Activated CD4-positive, alpha-beta memory T cell treated with anti-CD3 and anti-CD28 coated beads, Interleukin-2, amount 10 ng/mL, durations not matched to agents 7 days and 5 days (primary cell): ENCODE measurements at regions not wholly inside any gene's neighbourhood (a gene's known extent, or its start where the extent isn't known, plus 50 kb on each side); places are given as distances from the start of the nearest gene placed in this dataset.
"Not testable (repeated sequence)": the region's sequence is repeated elsewhere in the genome, so short reads cannot be mapped to it uniquely, and the experiment has no call there.

ENCODE experiments used
- CTCF ChIA-PET: fragments of 350-600 bp; sonication (Branson Sonifier 250); formaldehyde crosslinking; loops from one replicate; lab custom pipeline; 2021; ENCODE audit warnings: antibody characterized with exemption, inconsistent platforms; lab: Charles Lee
- POLR2A ChIA-PET: fragments of 350-600 bp; sonication (Branson Sonifier 250); formaldehyde crosslinking; loops from one replicate; lab custom pipeline; 2021; ENCODE audit warnings: antibody characterized with exemption; lab: Charles Lee
- DNase-seq: peaks from one replicate; pipeline ENCODE4 v3.0.0-alpha.2; 2020
- H3K27ac Mint-ChIP-seq: one replicate; pipeline ENCODE4 v1.8.0; 2021; ENCODE audit warnings: mild to moderate bottlenecking, mixed read lengths
- H3K27me3 Mint-ChIP-seq: one replicate; pipeline ENCODE4 v1.8.0; 2021; ENCODE audit warnings: mixed read lengths
- H3K36me3 Mint-ChIP-seq: one replicate; pipeline ENCODE4 v1.8.0; 2021; ENCODE audit warnings: low read depth, mixed read lengths
- H3K4me1 Mint-ChIP-seq: one replicate; pipeline ENCODE4 v1.8.0; 2021; ENCODE audit warnings: mixed read lengths
- H3K4me3 Mint-ChIP-seq: one replicate; pipeline ENCODE4 v1.8.0; 2021; ENCODE audit warnings: mild to moderate bottlenecking, mixed read lengths
- H3K9me3 Mint-ChIP-seq: one replicate; pipeline ENCODE4 v1.8.0; 2021; ENCODE audit warnings: mixed read lengths

DNA sequence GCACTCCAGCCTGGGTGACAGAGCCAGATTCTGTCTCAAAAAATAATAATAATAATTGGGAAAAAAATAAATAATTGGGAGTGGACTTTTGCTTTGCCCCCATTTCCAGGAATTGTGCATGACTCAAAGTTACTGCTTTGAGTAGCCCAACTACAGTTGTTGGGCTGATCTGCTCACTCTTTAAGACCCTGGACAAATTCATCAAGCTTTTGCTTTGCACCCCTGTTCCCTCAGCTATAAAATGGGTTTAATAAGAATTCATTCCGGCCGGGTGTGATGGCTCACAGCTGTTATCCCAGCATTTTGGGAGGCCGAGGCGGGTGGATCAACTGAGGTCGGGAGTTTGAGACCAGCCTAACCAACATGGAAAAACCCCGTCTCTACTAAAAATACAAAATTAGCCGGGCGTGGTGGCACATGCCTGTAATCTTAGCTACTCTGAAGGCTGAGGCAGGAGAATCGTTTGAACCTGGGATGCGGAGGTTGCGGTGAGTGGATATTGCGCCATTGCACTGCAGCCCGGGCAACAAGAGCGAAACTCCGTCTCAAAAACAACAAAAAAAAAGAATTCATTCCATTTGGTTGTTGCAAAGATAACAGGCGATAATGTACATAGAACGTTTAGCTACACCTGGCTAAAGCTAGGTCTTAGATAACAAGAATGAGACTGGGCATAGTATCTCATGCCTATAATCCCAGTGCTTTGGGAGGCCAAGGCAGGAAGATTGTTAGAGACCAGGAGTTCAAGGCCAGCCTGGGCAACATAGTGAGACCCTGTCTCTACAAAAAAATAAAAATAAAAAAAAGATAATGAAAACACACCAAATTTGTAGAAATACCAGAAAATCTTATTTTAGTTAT, 87.9 kb upstream of the ZNF217 start:
- no peak overlapping the region for H3K27ac Mint-ChIP-seq
- no peak for DNase-seq
- H3K36me3 Mint-ChIP-seq: no peaks in the 10 kb centered on the region
- H3K4me1 Mint-ChIP-seq: peaks cover 24% of the 10 kb centered on the region
- ChIA-PET POLR2A (interaction anchor here (1.0 kb wide), 1 partner anchor 72 kb away, joined by 3 read pairs; no protein-coding TSS in a partner anchor), CTCF (no interaction called here)
- no peaks in the 10 kb centered on the region for H3K9me3 Mint-ChIP-seq
- no peak overlapping the region for H3K4me3 Mint-ChIP-seq
- no peaks in the 10 kb centered on the region for H3K27me3 Mint-ChIP-seq

DNA sequence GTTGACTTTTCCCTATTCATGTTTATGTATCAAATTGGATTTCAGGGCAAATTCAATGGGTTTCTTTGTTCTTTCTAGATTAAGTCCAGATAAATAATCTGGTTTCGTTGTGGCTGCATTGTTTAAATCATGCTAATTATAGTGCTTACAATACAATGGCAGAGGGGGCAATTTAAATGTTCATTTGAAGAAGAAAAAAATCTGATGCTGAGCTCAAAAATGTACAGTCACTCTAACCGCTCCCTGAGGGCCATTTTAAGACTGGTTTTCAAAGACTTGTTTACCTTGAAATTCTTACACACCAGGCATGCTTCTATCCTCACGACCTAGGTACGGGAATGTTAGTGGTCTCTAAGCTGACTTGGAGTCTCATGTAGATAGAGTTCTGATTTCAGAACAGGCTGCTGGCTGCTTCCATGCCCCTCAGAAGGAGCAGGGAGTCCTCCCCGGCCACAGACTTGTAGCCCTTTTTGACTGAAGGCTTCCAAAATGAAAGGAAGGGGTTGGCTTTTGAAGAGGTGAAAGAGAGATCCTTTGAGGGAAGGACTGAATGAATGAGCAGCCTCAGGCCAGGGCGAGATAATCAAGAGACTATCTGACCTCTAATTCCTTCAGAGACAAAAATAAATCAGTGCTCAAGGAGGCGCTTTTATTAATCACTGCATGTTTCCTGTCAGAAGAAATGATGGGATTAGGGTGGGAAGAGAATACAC, 86.1 kb upstream of the ZNF217 start:
- Mint-ChIP-seq H3K9me3 (no peaks in the 10 kb centered on the region), H3K4me3 (no peak overlapping the region), H3K27ac (no peak overlapping the region), H3K36me3 (no peaks in the 10 kb centered on the region), H3K27me3 (no peaks in the 10 kb centered on the region), H3K4me1 (peaks cover 10% of the 10 kb centered on the region)
- DNase-seq: no peak
- CTCF ChIA-PET: no interaction called here
- POLR2A ChIA-PET: no interaction called here

DNA sequence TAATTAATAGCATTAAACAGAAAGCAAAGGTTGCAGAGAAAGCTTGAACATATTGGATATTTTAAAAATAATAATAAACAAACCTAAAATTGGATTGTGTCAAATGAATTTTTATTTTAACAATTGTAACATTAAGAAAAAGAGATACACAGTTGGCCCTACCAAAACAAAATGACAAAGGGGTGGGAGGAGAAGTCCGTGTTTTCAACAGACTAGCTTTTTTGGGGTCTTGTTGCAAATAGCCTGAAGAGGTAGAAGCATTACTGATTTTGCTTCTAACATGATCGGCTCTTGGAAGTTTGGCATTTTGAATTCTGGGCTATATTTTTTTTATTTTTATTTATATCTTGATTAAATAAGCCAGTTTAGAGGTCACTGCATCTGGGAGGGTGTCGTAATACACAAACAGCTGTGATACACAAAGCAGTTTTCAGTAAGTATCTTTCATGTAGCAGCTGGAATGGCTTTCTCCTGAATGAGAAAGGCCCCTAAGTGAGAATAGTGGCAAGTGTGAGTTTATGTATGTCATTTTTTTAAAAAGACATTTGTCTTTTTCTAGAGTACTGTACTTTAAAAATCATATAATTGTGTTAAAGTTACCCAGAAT, 85.5 kb upstream of the ZNF217 start:
- Mint-ChIP-seq H3K27me3 (no peaks in the 10 kb centered on the region), H3K36me3 (no peaks in the 10 kb centered on the region), H3K27ac (no peak overlapping the region), H3K4me1 (peaks cover 10% of the 10 kb centered on the region), H3K4me3 (no peak overlapping the region), H3K9me3 (no peaks in the 10 kb centered on the region)
- no peak for DNase-seq
- ChIA-PET CTCF (no interaction called here), POLR2A (interaction anchor here (0.6 to 1.3 kb wide), 2 partner anchors 18 to 237 kb away, joined by 4 read pairs; no protein-coding TSS in a partner anchor)

DNA sequence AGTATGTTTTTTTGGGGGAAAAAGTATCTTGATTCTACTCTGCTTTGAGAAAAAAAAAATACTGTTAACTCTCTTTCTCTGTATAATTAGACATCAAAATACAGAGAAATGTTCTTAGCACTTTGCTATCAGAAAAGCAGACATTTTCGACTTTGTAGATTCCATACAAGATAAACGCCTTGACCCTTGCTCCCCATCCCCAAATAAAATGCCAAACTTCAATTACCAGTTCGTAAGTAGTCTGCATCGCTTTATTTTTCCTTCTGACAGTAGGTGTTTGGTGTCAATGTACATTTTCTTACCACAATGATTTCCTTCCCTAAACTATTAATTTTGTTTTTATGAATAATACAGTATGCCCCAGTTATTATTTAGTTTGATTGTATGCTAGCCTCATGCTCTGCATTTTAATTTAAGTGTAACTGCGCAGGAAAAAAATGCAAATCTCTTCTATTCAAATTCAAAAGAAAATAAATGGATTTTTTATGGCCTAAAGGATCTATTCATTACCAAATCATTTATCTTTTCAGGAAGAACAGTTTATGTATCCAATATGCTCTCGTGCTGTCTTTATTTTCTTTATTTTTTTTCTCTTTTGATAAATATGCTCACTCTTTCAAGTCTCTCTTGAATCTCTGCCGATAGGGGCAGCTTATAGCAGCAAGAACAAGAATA, 84.8 kb upstream of the ZNF217 start:
- Mint-ChIP-seq H3K27ac (no peak overlapping the region), H3K27me3 (no peaks in the 10 kb centered on the region), H3K36me3 (no peaks in the 10 kb centered on the region), H3K9me3 (no peaks in the 10 kb centered on the region), H3K4me3 (no peak overlapping the region), H3K4me1 (peaks cover 10% of the 10 kb centered on the region)
- ChIA-PET POLR2A (interaction anchor here (0.6 to 1.3 kb wide), 3 partner anchors 13 to 237 kb away, joined by 4 to 5 read pairs (median 4); no protein-coding TSS in a partner anchor), CTCF (no interaction called here)
- DNase-seq: no peak

DNA sequence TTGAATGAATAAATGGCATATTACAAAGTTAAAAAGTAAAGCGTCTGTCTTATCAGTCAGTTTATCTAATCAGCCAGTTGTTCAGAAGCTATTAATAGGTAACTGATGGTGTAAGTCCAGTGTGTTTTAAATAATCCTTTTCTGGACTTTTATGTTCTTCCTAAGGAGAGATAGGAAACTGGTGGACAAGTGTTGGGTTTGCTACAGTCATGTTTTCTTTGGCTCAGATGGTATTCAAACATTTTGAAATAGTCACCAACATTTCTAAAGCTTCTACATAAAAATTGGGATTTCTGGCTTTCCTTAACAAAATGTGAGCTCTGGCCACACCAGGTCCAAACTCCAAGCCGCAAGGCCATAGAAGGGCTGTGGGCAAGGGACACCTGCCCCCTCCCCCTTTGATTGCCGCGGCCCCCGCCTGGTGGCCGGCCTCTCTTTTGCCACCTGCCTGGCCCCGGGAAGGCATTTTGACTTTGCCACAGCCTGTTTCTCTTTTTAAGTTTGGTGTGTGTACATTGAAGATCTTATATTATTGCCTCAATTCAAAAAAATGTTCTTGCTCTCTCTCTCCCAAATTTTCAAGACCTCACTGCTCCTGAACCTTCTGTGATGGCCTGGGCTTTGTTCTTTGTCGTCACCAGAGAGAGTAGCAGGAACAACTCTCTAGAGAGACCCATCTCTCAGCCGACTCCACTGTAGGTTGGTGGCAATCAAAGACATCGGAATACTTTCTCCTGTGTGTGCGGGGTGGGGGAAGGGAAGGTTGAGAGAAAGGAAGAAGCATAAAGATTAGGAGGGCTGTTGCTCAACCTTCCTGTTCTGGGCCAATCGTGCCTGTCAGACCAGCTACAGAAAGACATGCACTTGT, 84.0 kb upstream of the ZNF217 start:
- no peak overlapping the region for H3K4me3 Mint-ChIP-seq
- CTCF ChIA-PET: no interaction called here
- no peaks in the 10 kb centered on the region for H3K27me3 Mint-ChIP-seq
- POLR2A ChIA-PET: interaction anchor here (1.2 to 1.3 kb wide), 2 partner anchors 13 to 17 kb away, joined by 4 to 5 read pairs; no protein-coding TSS in a partner anchor
- DNase-seq: no peak
- H3K9me3 Mint-ChIP-seq: no peaks in the 10 kb centered on the region
- H3K27ac Mint-ChIP-seq: peak overlapping the region; percentile 17
- no peaks in the 10 kb centered on the region for H3K36me3 Mint-ChIP-seq
- peaks cover 10% of the 10 kb centered on the region for H3K4me1 Mint-ChIP-seq

DNA sequence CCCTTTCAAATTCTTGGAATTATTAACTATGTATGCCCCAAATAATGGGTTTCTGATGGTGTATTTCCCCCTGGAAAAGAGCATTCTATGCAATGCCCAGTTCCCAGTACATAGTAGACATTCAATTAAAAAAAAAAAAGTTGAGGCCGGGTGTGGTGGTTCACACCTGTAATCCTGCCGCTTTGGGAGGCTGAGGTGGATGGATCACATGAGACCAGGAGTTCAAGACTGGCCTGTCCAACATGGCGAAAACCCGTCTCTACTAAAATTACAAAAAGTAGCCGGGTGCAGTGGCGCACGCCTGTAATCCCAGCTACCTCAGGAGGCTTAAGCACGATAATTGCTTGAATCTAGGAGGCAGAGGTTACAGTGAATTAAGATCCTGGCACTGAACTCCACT, 83.3 kb upstream of the ZNF217 start:
- ChIA-PET CTCF (no interaction called here), POLR2A (interaction anchor here (1.2 kb wide), 1 partner anchor 12 kb away, joined by 5 read pairs; no protein-coding TSS in a partner anchor)
- H3K36me3 Mint-ChIP-seq: no peaks in the 10 kb centered on the region
- DNase-seq: no peak
- H3K4me1 Mint-ChIP-seq: peaks cover 10% of the 10 kb centered on the region
- H3K27me3 Mint-ChIP-seq: no peaks in the 10 kb centered on the region
- no peak overlapping the region for H3K4me3 Mint-ChIP-seq
- no peak overlapping the region for H3K27ac Mint-ChIP-seq
- no peaks in the 10 kb centered on the region for H3K9me3 Mint-ChIP-seq

DNA sequence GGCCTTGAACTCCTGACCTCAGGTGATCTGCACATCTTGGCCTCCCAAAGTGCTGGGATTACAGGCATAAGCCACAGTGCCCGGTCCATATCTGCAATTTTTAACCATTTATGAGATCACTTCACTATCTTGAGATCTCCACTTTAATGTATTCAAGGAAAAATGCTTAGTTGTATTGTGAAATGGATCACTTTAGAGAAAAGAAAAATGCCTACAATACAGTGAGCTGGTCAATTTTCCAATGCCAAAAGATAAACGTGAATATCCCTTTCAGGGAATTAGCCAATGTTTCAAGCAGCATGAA, 82.8 kb upstream of the ZNF217 start:
- Mint-ChIP-seq H3K4me3 (no peak overlapping the region), H3K36me3 (no peaks in the 10 kb centered on the region), H3K27ac (no peak overlapping the region), H3K27me3 (no peaks in the 10 kb centered on the region), H3K4me1 (peaks cover 10% of the 10 kb centered on the region), H3K9me3 (no peaks in the 10 kb centered on the region)
- ChIA-PET POLR2A (no interaction called here), CTCF (no interaction called here)
- no peak for DNase-seq

DNA sequence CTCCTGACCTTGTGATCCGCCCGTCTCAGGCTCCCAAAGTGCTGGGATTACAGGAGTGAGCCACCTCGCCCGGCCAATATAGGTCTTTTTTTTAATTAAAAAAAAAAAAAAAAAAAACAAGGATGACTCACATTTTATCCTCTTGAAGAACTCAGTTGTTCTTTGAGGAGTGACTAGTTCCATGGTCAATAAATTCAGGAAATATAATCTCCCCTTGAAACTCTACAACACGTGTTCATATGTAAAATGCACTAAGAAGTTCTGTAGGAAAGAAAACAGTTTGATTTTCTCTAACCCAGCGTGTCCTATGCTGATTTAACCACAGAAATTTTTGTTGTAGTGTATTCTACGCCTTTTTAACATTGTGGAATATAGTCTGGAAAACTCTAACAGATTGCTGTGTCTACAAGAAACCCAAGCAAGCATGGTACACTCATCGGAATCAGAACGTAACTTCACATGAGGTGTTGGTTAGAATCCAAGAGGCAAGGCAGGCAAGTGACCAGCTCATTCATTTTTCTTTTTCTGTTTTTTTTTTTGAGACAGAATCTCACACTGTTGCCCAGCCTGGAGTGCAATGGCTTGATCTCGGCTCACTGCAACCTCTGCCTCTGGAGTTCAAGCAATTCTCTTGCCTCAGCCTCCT, 79.0 kb upstream of the ZNF217 start:
- H3K4me1 Mint-ChIP-seq: peaks cover under 1% of the 10 kb centered on the region
- H3K4me3 Mint-ChIP-seq: no peak overlapping the region
- DNase-seq: no peak
- ChIA-PET POLR2A (no interaction called here), CTCF (interaction anchor here (0.6 to 2.0 kb wide), 3 partner anchors 11 to 158 kb away, joined by 3 to 5 read pairs (median 5); no protein-coding TSS in a partner anchor)
- H3K36me3 Mint-ChIP-seq: no peaks in the 10 kb centered on the region
- no peaks in the 10 kb centered on the region for H3K27me3 Mint-ChIP-seq
- H3K9me3 Mint-ChIP-seq: no peaks in the 10 kb centered on the region
- H3K27ac Mint-ChIP-seq: no peak overlapping the region

DNA sequence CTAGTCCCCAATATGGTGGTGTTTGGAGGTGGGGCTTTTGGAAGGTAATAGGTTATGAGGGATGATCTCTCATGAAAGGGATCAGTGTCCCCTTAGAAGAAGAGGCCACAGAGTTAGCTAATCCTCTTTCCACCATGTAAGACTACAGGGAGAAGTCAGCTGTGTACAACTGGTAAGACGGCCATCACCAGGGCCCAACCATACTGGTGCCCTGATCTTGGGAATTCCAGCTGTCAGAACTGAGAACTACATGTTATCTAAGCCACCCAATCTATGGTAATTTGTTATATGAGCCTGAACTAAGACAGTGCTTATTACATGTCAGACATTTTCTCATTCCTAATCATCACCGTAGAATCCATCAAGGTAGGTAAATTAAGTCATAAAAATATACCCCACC, 77.7 kb upstream of the ZNF217 start:
- Mint-ChIP-seq H3K27ac (no peak overlapping the region), H3K36me3 (no peaks in the 10 kb centered on the region), H3K4me1 (no peaks in the 10 kb centered on the region), H3K9me3 (no peaks in the 10 kb centered on the region), H3K27me3 (no peaks in the 10 kb centered on the region), H3K4me3 (no peak overlapping the region)
- no peak for DNase-seq
- CTCF ChIA-PET: interaction anchor here (2.0 kb wide), 1 partner anchor 10 kb away, joined by 5 read pairs; no protein-coding TSS in a partner anchor
- POLR2A ChIA-PET: no interaction called here

DNA sequence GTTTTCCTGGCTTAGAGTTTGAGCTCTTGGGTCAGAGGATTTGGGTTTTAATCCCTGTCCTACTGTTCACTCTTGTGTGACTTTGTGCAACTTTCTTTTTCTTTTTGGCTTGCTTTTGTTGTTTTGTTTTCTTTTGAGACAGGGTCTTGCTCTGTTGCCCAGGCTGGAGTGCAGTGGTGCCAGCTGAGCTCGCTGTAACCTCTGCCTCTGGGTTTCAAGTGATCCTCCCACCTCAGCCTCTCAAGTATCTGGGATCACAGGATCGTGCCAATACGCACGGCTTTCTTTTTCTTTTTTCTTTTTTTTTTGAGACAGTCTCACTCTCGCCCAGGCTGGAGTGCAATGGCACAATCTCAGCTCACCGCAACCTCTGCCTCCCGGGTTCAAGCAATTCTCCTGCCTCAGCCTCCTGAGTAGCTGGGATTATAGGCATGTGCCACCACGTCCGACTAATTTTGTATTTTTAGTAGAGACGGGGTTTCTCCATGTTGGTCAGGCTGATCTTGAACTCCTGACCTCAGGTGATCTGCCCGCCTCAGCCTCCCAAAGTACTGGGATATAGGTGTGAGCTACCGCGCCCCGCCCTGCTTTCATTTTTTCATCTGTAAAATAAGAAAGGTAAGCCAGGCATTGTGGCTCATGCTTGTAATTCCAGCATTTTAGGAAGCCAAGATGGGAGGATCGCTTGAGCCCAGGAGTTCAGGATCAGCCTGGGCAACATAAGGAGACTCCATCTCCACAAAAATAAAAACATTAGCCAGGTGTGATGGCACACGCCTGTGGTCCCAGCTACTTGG, 76.1 kb upstream of the ZNF217 start:
- not testable (repeated sequence) for DNase-seq, H3K27me3 Mint-ChIP-seq
- CTCF ChIA-PET: interaction anchor here (0.7 to 1.1 kb wide), 4 partner anchors 16 to 270 kb away, joined by 3 to 6 read pairs (median 5); no protein-coding TSS in a partner anchor

DNA sequence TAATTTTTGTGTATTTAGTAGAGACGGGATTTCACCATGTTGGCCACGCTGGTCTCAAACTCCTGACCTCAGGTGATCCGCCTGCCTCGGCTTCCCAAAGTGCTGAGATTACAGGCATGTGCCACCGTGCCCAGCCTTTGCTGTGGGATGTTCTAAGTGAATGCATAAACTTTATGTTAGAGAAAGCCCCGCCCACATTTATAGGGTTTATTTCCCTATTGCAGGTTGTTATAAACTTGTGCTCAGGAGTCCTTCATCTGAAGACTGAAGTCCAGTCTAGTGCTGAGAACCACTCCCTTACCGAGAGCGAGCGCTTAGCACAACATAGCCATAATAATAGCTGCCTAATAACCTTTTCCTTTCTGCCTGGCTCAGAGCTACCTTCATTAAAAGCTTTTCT, 75.4 kb upstream of the ZNF217 start:
- no peak for DNase-seq
- Mint-ChIP-seq H3K9me3 (no peaks in the 10 kb centered on the region), H3K4me3 (no peak overlapping the region), H3K27me3 (no peaks in the 10 kb centered on the region), H3K4me1 (no peaks in the 10 kb centered on the region), H3K27ac (no peak overlapping the region), H3K36me3 (no peaks in the 10 kb centered on the region)
- POLR2A ChIA-PET: interaction anchor here (0.9 to 1.7 kb wide), 2 partner anchors 11 to 74 kb away, joined by 4 read pairs; no protein-coding TSS in a partner anchor
- CTCF ChIA-PET: interaction anchor here (0.7 to 1.1 kb wide), 3 partner anchors 17 to 271 kb away, joined by 3 to 6 read pairs (median 6); no protein-coding TSS in a partner anchor

More for the DNA sequence above, 76.1 kb upstream of the ZNF217 start:
- H3K4me3 Mint-ChIP-seq, H3K9me3 Mint-ChIP-seq, H3K27ac Mint-ChIP-seq, H3K4me1 Mint-ChIP-seq, H3K36me3 Mint-ChIP-seq: not testable (repeated sequence)
- POLR2A ChIA-PET: interaction anchor here (0.9 to 1.7 kb wide), 2 partner anchors 11 to 75 kb away, joined by 4 read pairs; no protein-coding TSS in a partner anchor
